HG02885 (cell line): ENCODE measurements at regions not wholly inside any gene's neighbourhood (a gene's known extent, or its start where the extent isn't known, plus 50 kb on each side); places are given as distances from the start of the nearest gene placed in this dataset.

Source experiments
- ATAC-seq: cut with Tn5 transposase; IDR thresholded peaks from one replicate; pipeline ENCODE4 v1.9.1; 2021; ENCODE audit warnings: mild to moderate bottlenecking; ENCODE audit not compliant: unreplicated experiment, poor library complexity

GRCh38 chr22:22389467-22389866 lies 119.1 kb downstream of the ZNF280B start:
- ATAC-seq: no peak

GRCh38 chr22:22390989-22391388 lies 117.6 kb downstream of the ZNF280B start:
- ATAC-seq: no peak

GRCh38 chr22:22391543-22391942 lies 117.0 kb downstream of the ZNF280B start:
- no peak for ATAC-seq

GRCh38 chr22:22392131-22392530 lies 116.4 kb downstream of the ZNF280B start:
- no peak for ATAC-seq

GRCh38 chr22:22394591-22394990 lies 114.0 kb downstream of the ZNF280B start:
- no peak for ATAC-seq

GRCh38 chr22:22395245-22395644 lies 113.3 kb downstream of the ZNF280B start:
- ATAC-seq: no peak

- ATAC-seq: no peak
Measured at GRCh38 chr22:22396741-22397291, 111.7 kb downstream of the ZNF280B start.

- no peak for ATAC-seq
Measured at GRCh38 chr22:22397292-22397870, 111.2 kb downstream of the ZNF280B start.

GRCh38 chr22:22397875-22398524 lies 110.5 kb downstream of the ZNF280B start:
- ATAC-seq: no peak

- no peak for ATAC-seq
Measured at GRCh38 chr22:22398530-22399327, 109.8 kb downstream of the ZNF280B start.

- ATAC-seq: no peak
Measured at GRCh38 chr22:22400099-22400498, 108.4 kb downstream of the ZNF280B start.

GRCh38 chr22:22400964-22401363 lies 107.6 kb downstream of the ZNF280B start:
- no peak for ATAC-seq

- no peak for ATAC-seq
Measured at GRCh38 chr22:22401381-22401780, 107.2 kb downstream of the ZNF280B start.

GRCh38 chr22:22403306-22403705 lies 105.2 kb downstream of the ZNF280B start:
- ATAC-seq: no peak

GRCh38 chr22:22403771-22404170 lies 104.8 kb downstream of the ZNF280B start:
- no peak for ATAC-seq

GRCh38 chr22:22404598-22405284 lies 103.8 kb downstream of the ZNF280B start:
- no peak for ATAC-seq

GRCh38 chr22:22406445-22407027 lies 102.0 kb downstream of the ZNF280B start:
- no peak for ATAC-seq

- no peak for ATAC-seq
Measured at GRCh38 chr22:22407061-22407460, 101.5 kb downstream of the ZNF280B start.

GRCh38 chr22:22408269-22408668 lies 100.3 kb downstream of the ZNF280B start:
- ATAC-seq: no peak
